ENCODE measurements at regions not wholly inside any gene's neighbourhood (a gene's known extent, or its start where the extent isn't known, plus 50 kb on each side); places are given as distances from the start of the nearest gene placed in this dataset.

DNA sequence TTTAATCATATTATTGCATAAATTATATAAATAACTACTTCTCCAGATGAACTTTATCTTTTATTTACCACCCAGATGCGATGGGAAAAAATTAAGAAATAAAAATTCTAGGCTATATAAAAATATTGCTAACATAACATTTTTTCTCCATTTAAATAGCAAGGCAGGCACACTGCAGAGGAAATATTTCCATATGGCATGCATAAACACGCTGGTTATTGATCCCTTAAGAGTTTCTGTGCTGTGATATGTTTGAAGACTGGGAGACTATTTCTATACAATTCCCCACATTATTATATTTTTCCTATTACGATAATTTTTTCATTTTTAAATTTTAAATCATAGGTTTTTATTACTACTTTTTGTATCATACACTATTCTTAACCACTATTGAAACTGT, 131.5 kb downstream of the C12orf50 start:
- no peaks in the 10 kb centered on the region for H3K4me1 Mint-ChIP-seq
- no peak for ATAC-seq (ENCODE audit: low read depth)
- intact Hi-C loops (cut with micrococcal nuclease) = no loop called here
- TF ChIP-seq, protein P1, sequence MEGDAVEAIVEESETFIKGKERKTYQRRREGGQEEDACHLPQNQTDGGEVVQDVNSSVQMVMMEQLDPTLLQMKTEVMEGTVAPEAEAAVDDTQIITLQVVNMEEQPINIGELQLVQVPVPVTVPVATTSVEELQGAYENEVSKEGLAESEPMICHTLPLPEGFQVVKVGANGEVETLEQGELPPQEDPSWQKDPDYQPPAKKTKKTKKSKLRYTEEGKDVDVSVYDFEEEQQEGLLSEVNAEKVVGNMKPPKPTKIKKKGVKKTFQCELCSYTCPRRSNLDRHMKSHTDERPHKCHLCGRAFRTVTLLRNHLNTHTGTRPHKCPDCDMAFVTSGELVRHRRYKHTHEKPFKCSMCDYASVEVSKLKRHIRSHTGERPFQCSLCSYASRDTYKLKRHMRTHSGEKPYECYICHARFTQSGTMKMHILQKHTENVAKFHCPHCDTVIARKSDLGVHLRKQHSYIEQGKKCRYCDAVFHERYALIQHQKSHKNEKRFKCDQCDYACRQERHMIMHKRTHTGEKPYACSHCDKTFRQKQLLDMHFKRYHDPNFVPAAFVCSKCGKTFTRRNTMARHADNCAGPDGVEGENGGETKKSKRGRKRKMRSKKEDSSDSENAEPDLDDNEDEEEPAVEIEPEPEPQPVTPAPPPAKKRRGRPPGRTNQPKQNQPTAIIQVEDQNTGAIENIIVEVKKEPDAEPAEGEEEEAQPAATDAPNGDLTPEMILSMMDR (IDR thresholded peaks at IDR 0.05) = no peak
- H3K9me3 Mint-ChIP-seq = no peaks in the 10 kb centered on the region
- POLR2A ChIA-PET = no interaction called here
- H3K27me3 Mint-ChIP-seq = no peaks in the 10 kb centered on the region
- no peak overlapping the region for H3K4me3 Mint-ChIP-seq
- CTCF ChIA-PET = no interaction called here
- no peak for DNase-seq
- H3K36me3 Mint-ChIP-seq (ENCODE audit: low read depth) = no peaks in the 10 kb centered on the region
- no peak overlapping the region for H3K27ac Mint-ChIP-seq

DNA sequence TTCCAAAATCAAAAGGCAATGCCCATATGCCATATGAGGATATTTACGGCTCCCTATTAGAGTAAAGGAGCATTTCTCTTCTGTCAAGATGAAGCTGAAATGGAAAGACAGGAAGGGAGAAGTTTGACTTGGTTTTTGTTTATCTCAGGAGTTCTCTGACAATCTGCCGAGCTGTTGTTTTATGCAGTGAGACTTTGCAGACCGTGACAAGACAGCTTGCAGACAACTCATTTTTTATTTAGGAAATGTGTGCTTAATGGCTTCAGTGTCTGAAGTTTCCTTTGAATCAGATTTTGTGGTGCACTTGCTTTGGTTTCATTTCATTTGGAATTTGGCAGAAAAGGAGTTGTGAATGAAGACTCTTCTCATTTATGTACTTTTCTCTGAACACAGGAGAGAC, 145.4 kb downstream of the C12orf50 start:
- POLR2A ChIA-PET = no interaction called here

DNA sequence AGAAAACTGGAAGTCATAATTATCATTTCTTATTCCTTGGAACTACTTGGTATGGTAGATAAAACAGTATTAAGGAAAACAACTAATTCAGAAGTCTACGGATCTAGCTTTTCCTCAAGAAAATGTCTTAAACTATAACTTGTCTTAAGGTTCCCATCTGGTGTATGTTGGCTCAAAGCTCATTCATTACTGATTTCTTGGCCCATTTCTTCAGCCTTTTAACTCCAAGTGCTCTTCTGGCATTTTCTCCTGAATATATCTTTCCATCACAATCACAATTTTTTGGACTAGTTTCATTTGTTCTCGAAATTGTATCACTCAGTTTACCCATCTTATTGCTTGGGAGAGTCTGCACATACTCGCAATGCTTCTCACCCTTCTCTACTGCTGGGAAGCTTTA, 150.1 kb downstream of the C12orf50 start:
- CTCF ChIA-PET = no interaction called here
- TF ChIP-seq, protein P1 (IDR thresholded peaks at IDR 0.05) = no peak
- H3K4me1 Mint-ChIP-seq = no peaks in the 10 kb centered on the region

More for the DNA sequence above, 145.4 kb downstream of the C12orf50 start:
- Mint-ChIP-seq H3K27ac (no peak overlapping the region), H3K4me3 (no peak overlapping the region), H3K4me1 (no peaks in the 10 kb centered on the region), H3K27me3 (no peaks in the 10 kb centered on the region), H3K36me3 (ENCODE audit: low read depth) (no peaks in the 10 kb centered on the region), H3K9me3 (no peaks in the 10 kb centered on the region)
- DNase-seq = no peak
- intact Hi-C loops (cut with micrococcal nuclease) = no loop called here
- TF ChIP-seq, protein P1 (IDR thresholded peaks at IDR 0.05) = no peak
- ATAC-seq (ENCODE audit: low read depth) = no peak
- CTCF ChIA-PET = no interaction called here

DNA sequence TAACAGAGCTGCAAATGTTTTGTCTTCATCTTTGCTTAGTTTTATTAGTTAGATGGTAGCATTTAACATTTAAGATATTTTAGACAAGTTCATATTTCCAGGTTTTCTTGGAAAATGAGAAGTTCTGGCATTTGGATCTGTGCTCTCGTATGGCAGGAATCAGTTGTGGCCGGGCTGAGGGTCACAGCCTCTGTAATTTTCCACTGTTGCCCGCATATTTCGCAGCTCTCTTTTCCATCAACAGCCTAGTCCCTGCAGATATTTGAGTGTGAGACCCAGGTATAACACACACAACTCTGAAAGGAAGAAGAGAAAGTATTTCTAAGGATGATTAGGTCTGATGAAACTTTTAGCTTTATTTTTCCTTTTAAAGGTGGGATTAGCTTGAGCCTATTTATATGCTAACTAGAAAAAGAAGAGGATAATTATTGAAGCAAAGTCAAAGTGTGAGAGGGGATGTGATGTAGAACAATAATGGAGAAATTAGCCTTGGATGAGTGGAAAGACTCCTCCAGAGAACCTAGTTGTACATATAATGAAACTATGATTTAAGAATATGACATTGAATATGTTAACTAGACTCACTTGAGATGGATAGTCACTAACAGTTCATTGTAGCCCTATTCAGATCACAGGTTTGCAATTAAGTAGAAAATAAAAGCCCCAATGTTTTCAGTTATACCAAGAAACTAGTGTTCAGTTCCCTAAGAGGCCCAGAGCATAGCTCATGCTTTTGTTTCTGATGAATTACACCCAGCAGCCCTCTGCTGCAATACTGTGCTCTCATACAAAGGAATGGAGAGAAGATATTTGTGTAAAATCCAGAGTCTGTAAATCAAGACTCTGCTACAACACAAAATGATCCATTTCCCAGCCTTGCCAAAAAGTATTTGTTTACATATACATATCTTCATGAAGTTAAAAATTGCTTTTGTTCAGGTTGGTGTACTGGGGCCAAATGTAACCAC, 158.4 kb downstream of the C12orf50 start:
- H3K9me3 Mint-ChIP-seq = no peaks in the 10 kb centered on the region
- H3K27me3 Mint-ChIP-seq = no peaks in the 10 kb centered on the region
- DNase-seq (no peak), ATAC-seq (ENCODE audit: low read depth) (no peak)
- intact Hi-C loops (cut with micrococcal nuclease) = no loop called here
- H3K4me1 Mint-ChIP-seq = no peaks in the 10 kb centered on the region
- no peaks in the 10 kb centered on the region for H3K36me3 Mint-ChIP-seq (ENCODE audit: low read depth)
- TF ChIP-seq, protein P1 (IDR thresholded peaks at IDR 0.05) = no peak
- no peak overlapping the region for H3K4me3 Mint-ChIP-seq
- CTCF ChIA-PET = no interaction called here
- POLR2A ChIA-PET = no interaction called here
- no peak overlapping the region for H3K27ac Mint-ChIP-seq

More for the DNA sequence above, 150.1 kb downstream of the C12orf50 start:
- Mint-ChIP-seq H3K36me3 (ENCODE audit: low read depth) (no peaks in the 10 kb centered on the region), H3K27me3 (no peaks in the 10 kb centered on the region), H3K9me3 (no peaks in the 10 kb centered on the region), H3K4me3 (no peak overlapping the region), H3K27ac (no peak overlapping the region)
- DNase-seq (no peak), ATAC-seq (ENCODE audit: low read depth) (no peak)
- intact Hi-C loops (cut with micrococcal nuclease) = no loop called here
- POLR2A ChIA-PET = no interaction called here

DNA sequence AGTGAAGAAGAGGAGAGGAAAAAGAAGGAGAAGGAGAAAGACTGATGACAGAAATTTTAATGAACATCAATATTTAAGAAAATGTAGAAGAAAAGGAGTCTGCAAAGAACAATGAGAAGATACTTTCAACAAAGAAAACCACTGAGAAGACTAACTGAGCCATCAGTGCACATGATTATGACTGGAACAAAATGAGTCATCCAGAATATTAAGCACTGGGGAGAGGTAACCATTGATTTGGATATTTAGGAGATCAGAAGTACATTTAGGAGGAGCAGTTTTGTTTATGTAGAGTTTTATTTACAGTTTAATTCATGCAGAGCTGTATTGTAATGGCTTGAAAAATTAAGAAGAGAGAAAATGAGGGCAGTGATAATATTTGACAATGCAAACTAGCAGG, 159.1 kb downstream of the C12orf50 start:
- Mint-ChIP-seq H3K36me3 (ENCODE audit: low read depth) (no peaks in the 10 kb centered on the region), H3K4me3 (no peak overlapping the region), H3K27ac (no peak overlapping the region), H3K9me3 (no peaks in the 10 kb centered on the region), H3K4me1 (no peaks in the 10 kb centered on the region), H3K27me3 (no peaks in the 10 kb centered on the region)
- POLR2A ChIA-PET = no interaction called here
- ATAC-seq (ENCODE audit: low read depth) (no peak), DNase-seq (no peak)
- TF ChIP-seq, protein P1 (IDR thresholded peaks at IDR 0.05) = no peak
- CTCF ChIA-PET = no interaction called here
- intact Hi-C loops (cut with micrococcal nuclease) = no loop called here
